Smooth muscle cell (in vitro differentiated cells): ENCODE measurements at regions not wholly inside any gene's neighbourhood (a gene's known extent, or its start where the extent isn't known, plus 50 kb on each side); places are given as distances from the start of the nearest gene placed in this dataset.

Experiments
- DNase-seq: peaks from one replicate; lab custom pipeline; 2025; ENCODE audit not compliant: unreplicated experiment; lab: John Stamatoyannopoulos, UW
- H2AFZ ChIP-seq: fragments of 200-600 bp; sonication (generic); 2 replicates; pipeline ENCODE4 v1.6.0; 2016; ENCODE audit warnings: antibody characterized with exemption, low read depth, mild to moderate bottlenecking
- H3F3A ChIP-seq: fragments of 200-600 bp; sonication (generic); 2 replicates; pipeline ENCODE4 v1.6.0; 2017; ENCODE audit warnings: antibody characterized with exemption, low read depth
- H3K27ac ChIP-seq: fragments of 200-600 bp; sonication (generic); 2 replicates; pipeline ENCODE4 v1.5.1; 2016; ENCODE audit warnings: low read depth, mild to moderate bottlenecking
- H3K27me3 ChIP-seq: fragments of 200-600 bp; sonication (generic); 2 replicates; pipeline ENCODE4 v1.6.1; 2016; ENCODE audit warnings: low read depth, mild to moderate bottlenecking
- H3K36me3 ChIP-seq: fragments of 200-600 bp; sonication (generic); 2 replicates; pipeline ENCODE4 v1.5.1; 2016; ENCODE audit warnings: low read depth
- H3K4me1 ChIP-seq: fragments of 200-600 bp; sonication (generic); 2 replicates; pipeline ENCODE4 v1.5.1; 2016; ENCODE audit warnings: low read depth
- H3K4me2 ChIP-seq: fragments of 200-600 bp; sonication (generic); 2 replicates; pipeline ENCODE4 v1.6.0; 2016; ENCODE audit warnings: mild to moderate bottlenecking
- H3K4me3 ChIP-seq: fragments of 200-600 bp; sonication (generic); 2 replicates; pipeline ENCODE4 v1.5.1; 2016; ENCODE audit warnings: mild to moderate bottlenecking
- H3K79me2 ChIP-seq: fragments of 200-600 bp; sonication (generic); 2 replicates; pipeline ENCODE4 v1.6.0; 2016; ENCODE audit warnings: low read depth, mild to moderate bottlenecking
- H3K9ac ChIP-seq: fragments of 200-600 bp; sonication (generic); 2 replicates; pipeline ENCODE4 v1.6.0; 2016; ENCODE audit warnings: low read depth
- H3K9me3 ChIP-seq: fragments of 200-600 bp; sonication (generic); replicated peaks from 2 replicates; pipeline ENCODE4 v1.5.1; 2016; ENCODE audit warnings: low read depth
- H4K20me1 ChIP-seq: fragments of 200-600 bp; sonication (generic); 2 replicates; pipeline ENCODE4 v1.6.0; 2016; ENCODE audit warnings: low read depth
- WGBS: methylation state at CpG from one replicate; pipeline ENCODE4 v1.1.7; 2016; ENCODE audit warnings: low lambda C conversion rate; 5-methylcytosine and 5-hydroxymethylcytosine counted together
- TF ChIP-seq, protein P1 (sequence below): fragments of 200-600 bp; sonication (generic); IDR thresholded peaks from 2 replicates; pipeline ENCODE4 v1.5.1; 2017; ENCODE audit warnings: borderline replicate concordance, mild to moderate bottlenecking, antibody characterized with exemption; ENCODE audit not compliant: insufficient read depth, poor library complexity, severe bottlenecking

DNA sequence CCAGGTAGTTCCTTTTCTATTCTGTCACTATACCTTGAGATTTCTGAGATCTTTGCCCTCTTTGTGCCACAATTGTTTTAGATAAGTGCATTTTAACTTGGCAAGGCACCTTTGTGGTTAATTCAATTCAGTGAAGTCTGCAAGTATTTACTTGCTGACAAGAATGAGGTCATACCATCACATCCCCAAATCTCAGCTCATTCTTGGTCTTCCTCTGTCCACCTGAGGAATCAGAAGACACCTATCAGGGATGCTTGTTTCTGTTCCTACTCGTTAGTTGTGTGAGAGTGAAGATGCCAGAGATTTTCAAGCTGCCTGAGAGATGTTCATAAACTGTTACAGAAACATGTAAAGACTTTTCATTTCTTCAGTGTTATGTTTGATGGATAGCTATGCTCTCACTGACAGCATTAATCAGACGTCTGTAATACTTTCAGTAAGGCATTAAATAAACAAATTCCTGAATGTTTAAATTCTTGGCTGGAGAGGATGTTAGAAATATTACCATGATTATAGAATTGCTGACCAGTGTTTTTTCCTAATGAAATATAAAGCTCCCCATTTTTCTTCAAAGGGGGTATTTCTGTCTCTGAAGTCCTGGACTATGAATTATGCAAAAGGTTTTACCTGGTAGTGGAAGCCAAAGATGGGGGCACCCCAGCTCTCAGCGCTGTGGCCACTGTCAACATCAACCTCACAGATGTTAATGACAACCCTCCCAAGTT is 135.0 kb upstream of the MTNR1B start:
- whole genome bisulfite sequencing: 73% methylated on average over 3 of the region's 3 CpGs
- no peak overlapping the region for H3K4me2 ChIP-seq

DNA sequence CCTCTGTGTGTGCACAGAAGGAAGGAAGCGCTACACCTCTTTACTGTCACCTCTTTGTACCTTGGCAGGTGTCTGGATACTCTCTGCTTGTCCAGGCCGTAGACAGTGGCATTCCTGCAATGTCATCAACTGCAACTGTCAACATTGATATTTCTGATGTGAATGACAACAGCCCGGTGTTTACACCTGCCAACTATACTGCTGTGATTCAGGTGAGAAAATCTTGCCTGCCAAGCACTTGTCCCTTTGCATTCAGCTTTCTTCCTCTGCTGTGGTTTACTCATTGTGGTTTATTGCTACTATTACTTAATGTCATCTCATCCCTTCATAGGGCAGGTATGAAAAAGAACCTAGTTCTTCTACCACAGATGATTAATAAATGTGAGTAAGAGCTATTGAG is 131.9 kb upstream of the MTNR1B start:
- Histone ChIP-seq H2AFZ (no peak overlapping the region), H3K36me3 (no peaks in the 10 kb centered on the region), H3K4me2 (no peak overlapping the region), H3K27ac (no peak overlapping the region), H3K27me3 (no peaks in the 10 kb centered on the region), H3K4me3 (no peak overlapping the region), H3K9ac (no peak overlapping the region), H3F3A (no peaks in the 10 kb centered on the region), H3K79me2 (no peaks in the 10 kb centered on the region), H3K9me3 (no peaks in the 10 kb centered on the region), H4K20me1 (no peaks in the 10 kb centered on the region), H3K4me1 (peaks cover 9% of the 10 kb centered on the region)
- TF ChIP-seq, protein P1, sequence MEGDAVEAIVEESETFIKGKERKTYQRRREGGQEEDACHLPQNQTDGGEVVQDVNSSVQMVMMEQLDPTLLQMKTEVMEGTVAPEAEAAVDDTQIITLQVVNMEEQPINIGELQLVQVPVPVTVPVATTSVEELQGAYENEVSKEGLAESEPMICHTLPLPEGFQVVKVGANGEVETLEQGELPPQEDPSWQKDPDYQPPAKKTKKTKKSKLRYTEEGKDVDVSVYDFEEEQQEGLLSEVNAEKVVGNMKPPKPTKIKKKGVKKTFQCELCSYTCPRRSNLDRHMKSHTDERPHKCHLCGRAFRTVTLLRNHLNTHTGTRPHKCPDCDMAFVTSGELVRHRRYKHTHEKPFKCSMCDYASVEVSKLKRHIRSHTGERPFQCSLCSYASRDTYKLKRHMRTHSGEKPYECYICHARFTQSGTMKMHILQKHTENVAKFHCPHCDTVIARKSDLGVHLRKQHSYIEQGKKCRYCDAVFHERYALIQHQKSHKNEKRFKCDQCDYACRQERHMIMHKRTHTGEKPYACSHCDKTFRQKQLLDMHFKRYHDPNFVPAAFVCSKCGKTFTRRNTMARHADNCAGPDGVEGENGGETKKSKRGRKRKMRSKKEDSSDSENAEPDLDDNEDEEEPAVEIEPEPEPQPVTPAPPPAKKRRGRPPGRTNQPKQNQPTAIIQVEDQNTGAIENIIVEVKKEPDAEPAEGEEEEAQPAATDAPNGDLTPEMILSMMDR: no peak
- no peak for DNase-seq
- WGBS: 60% methylated on average over 3 of the region's 3 CpGs

More for the DNA sequence above, 135.0 kb upstream of the MTNR1B start:
- no peaks in the 10 kb centered on the region for H3K79me2 ChIP-seq
- peaks cover 11% of the 10 kb centered on the region for H3K4me1 ChIP-seq
- no peaks in the 10 kb centered on the region for H4K20me1 ChIP-seq
- H3K27ac ChIP-seq: no peak overlapping the region
- no peak overlapping the region for H3K4me3 ChIP-seq
- H3K27me3 ChIP-seq: no peaks in the 10 kb centered on the region
- no peak overlapping the region for H2AFZ ChIP-seq
- no peaks in the 10 kb centered on the region for H3K9me3 ChIP-seq
- no peak for DNase-seq
- H3F3A ChIP-seq: no peaks in the 10 kb centered on the region
- TF ChIP-seq, protein P1: no peak
- H3K36me3 ChIP-seq: no peaks in the 10 kb centered on the region
- no peak overlapping the region for H3K9ac ChIP-seq

DNA sequence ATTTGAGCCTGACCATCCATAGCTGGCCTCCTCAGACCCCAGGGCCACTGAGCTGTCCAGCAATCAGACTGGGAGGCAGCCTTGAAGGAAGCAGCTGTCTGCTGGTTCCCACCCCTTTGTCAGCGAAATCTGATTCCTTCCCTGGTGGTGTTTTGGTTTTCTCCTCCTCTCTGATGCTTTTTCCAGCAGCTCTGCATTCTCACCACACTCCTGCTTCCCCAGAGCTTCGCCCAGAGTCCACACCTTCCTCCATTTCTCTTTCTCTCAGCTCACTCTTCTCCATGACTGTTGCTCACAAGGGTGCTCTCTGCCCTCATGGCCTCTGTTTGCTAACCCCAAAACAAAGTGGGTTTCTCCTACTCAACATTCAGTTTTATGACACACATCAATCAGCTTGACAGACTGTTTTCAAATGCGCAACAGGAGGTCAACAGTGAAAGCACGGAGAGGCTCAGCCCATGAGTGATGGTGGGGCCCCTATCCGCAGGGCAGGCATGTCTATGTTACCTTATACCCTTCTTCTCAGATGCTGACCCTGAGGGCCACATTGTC is 130.6 kb upstream of the MTNR1B start:
- Histone ChIP-seq H4K20me1 (no peaks in the 10 kb centered on the region), H3K4me1 (peaks cover 9% of the 10 kb centered on the region), H3K9ac (no peak overlapping the region), H3K27me3 (no peaks in the 10 kb centered on the region), H3K4me3 (no peak overlapping the region), H3K79me2 (no peaks in the 10 kb centered on the region), H3K27ac (no peak overlapping the region), H3K36me3 (no peaks in the 10 kb centered on the region), H3K9me3 (no peaks in the 10 kb centered on the region), H3K4me2 (no peak overlapping the region), H3F3A (no peaks in the 10 kb centered on the region), H2AFZ (no peak overlapping the region)
- DNase-seq: no peak
- 64% methylated on average over 5 of the region's 5 CpGs for WGBS
- TF ChIP-seq, protein P1: no peak

DNA sequence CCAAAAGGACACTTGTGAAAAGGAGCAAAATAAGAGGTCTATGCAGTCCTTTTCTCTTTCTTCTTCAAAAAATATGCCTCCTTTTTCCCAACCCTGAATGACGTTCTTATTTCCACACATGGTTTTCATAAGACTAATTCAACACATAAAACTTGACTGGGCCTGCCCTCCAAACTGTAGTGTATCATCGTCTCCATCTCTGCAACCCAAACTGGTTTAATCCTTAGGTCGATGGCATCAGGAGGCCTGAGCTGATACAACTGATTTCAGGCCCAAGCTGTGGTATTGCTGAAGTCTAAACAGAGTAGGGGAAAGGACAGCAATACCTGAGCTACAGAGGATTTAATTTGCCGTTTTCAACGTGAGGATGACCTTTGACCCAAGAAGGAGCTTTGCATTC is 130.0 kb upstream of the MTNR1B start:
- Histone ChIP-seq H4K20me1 (no peaks in the 10 kb centered on the region), H3K79me2 (no peaks in the 10 kb centered on the region), H3K9me3 (no peaks in the 10 kb centered on the region), H3K9ac (no peak overlapping the region), H3K4me2 (no peak overlapping the region), H3K4me3 (no peak overlapping the region), H3K27ac (no peak overlapping the region), H3K36me3 (no peaks in the 10 kb centered on the region), H3K27me3 (no peaks in the 10 kb centered on the region), H3K4me1 (peaks cover 9% of the 10 kb centered on the region), H3F3A (no peaks in the 10 kb centered on the region), H2AFZ (no peak overlapping the region)
- 76% methylated on average over 5 of the region's 5 CpGs for WGBS
- no peak for DNase-seq
- TF ChIP-seq, protein P1: no peak
